ENCODE measurements at regions not wholly inside any gene's neighbourhood (a gene's known extent, or its start where the extent isn't known, plus 50 kb on each side); places are given as distances from the start of the nearest gene placed in this dataset.

DNA sequence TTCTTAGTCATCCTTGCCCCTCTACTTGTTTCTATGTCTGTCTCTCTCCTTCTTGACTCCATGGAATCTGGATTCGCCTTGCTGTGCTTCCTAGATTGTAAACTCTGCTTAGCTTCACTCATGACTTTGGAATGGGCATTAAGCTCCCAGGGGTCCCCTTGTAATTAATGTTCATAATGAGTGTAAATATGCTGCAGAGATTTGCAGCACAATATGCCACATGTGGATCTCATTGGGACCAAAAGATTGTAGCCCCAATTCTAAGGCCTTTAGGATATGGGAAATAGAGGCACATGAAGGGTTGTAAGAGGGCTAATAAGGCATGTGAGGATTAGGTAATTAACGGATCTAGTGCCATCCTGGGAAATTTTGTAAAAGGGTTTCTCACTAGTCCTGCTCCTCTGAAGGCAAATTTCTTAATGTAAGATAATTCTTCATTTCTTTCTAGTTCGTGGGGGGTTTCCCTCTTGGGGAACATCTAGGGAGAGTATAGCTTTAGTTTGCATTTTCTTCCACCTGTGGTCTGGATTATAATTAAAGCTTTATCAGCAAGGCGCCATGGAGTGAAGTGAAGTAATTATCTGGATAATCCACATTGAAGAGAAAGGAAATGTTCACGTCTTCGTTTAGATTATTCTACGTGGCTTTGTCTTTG, 659.2 kb upstream of the PLXNA2 start:
- Histone ChIP-seq H3K79me2 (ENCODE audit: insufficient read depth, low read length) (no peaks in the 10 kb centered on the region), H4K20me1 (ENCODE audit: low read depth, low read length) (no peaks in the 10 kb centered on the region), H3K27me3 (ENCODE audit: low read length) (no peaks in the 10 kb centered on the region), H3K36me3 (ENCODE audit: low read length) (no peaks in the 10 kb centered on the region), H3K9me3 (ENCODE audit: insufficient read depth, low read length) (no peaks in the 10 kb centered on the region), H3K9ac (ENCODE audit: low read length) (no peak overlapping the region), H3F3A (ENCODE audit: insufficient read depth) (no peaks in the 10 kb centered on the region), H3K27ac (ENCODE audit: low read depth, low read length) (no peak overlapping the region), H3K9me2 (replicated peaks; ENCODE audit: insufficient read depth, low read length) (no peaks in the 10 kb centered on the region), H3K4me2 (ENCODE audit: low read depth, low read length, poor library complexity, severe bottlenecking) (no peak overlapping the region), H3K4me3 (ENCODE audit: insufficient read depth, low read length, poor library complexity, severe bottlenecking) (no peak overlapping the region), H2AFZ (ENCODE audit: low read depth, low read length, severe bottlenecking) (no peak overlapping the region)
- TF ChIP-seq, protein P1, sequence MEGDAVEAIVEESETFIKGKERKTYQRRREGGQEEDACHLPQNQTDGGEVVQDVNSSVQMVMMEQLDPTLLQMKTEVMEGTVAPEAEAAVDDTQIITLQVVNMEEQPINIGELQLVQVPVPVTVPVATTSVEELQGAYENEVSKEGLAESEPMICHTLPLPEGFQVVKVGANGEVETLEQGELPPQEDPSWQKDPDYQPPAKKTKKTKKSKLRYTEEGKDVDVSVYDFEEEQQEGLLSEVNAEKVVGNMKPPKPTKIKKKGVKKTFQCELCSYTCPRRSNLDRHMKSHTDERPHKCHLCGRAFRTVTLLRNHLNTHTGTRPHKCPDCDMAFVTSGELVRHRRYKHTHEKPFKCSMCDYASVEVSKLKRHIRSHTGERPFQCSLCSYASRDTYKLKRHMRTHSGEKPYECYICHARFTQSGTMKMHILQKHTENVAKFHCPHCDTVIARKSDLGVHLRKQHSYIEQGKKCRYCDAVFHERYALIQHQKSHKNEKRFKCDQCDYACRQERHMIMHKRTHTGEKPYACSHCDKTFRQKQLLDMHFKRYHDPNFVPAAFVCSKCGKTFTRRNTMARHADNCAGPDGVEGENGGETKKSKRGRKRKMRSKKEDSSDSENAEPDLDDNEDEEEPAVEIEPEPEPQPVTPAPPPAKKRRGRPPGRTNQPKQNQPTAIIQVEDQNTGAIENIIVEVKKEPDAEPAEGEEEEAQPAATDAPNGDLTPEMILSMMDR (IDR thresholded peaks at IDR 0.05; ENCODE audit: insufficient read depth, low read length, poor library complexity, severe bottlenecking) = no peak
- no peak for TF ChIP-seq EZH2phosphoT487 (conservative IDR thresholded peaks at IDR 0.05; ENCODE audit: low read length)

DNA sequence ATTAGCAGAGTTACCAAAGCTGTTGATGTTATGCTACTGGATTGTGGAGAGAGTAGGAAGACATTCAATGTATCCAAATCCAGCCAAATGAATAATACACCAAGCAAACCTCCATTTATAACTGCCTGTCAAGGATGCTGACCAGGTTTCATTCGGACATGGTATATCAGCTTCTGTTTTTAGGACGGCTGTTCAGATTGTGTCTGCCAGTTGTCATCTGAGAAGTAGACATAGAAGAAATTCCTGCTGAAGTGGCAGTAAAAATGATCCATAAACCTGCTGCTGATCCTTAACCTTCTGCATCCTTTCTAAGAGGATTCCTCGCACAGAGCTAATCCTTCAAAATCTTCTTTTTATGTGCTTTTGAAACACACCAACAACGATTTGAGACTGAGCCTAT, 663.6 kb upstream of the PLXNA2 start:
- Histone ChIP-seq H3K27ac (ENCODE audit: low read depth, low read length) (no peak overlapping the region), H3K9me2 (replicated peaks; ENCODE audit: insufficient read depth, low read length) (no peaks in the 10 kb centered on the region), H3K27me3 (ENCODE audit: low read length) (no peaks in the 10 kb centered on the region), H3K4me2 (ENCODE audit: low read depth, low read length, poor library complexity, severe bottlenecking) (no peak overlapping the region), H4K20me1 (ENCODE audit: low read depth, low read length) (no peaks in the 10 kb centered on the region), H3K79me2 (ENCODE audit: insufficient read depth, low read length) (no peaks in the 10 kb centered on the region), H2AFZ (ENCODE audit: low read depth, low read length, severe bottlenecking) (no peak overlapping the region), H3K4me3 (ENCODE audit: insufficient read depth, low read length, poor library complexity, severe bottlenecking) (no peak overlapping the region), H3F3A (ENCODE audit: insufficient read depth) (no peaks in the 10 kb centered on the region), H3K36me3 (ENCODE audit: low read length) (no peaks in the 10 kb centered on the region), H3K9me3 (ENCODE audit: insufficient read depth, low read length) (no peaks in the 10 kb centered on the region), H3K9ac (ENCODE audit: low read length) (no peak overlapping the region)
- TF ChIP-seq EZH2phosphoT487 (conservative IDR thresholded peaks at IDR 0.05; ENCODE audit: low read length) = no peak
- TF ChIP-seq, protein P1 (IDR thresholded peaks at IDR 0.05; ENCODE audit: insufficient read depth, low read length, poor library complexity, severe bottlenecking) = no peak

DNA sequence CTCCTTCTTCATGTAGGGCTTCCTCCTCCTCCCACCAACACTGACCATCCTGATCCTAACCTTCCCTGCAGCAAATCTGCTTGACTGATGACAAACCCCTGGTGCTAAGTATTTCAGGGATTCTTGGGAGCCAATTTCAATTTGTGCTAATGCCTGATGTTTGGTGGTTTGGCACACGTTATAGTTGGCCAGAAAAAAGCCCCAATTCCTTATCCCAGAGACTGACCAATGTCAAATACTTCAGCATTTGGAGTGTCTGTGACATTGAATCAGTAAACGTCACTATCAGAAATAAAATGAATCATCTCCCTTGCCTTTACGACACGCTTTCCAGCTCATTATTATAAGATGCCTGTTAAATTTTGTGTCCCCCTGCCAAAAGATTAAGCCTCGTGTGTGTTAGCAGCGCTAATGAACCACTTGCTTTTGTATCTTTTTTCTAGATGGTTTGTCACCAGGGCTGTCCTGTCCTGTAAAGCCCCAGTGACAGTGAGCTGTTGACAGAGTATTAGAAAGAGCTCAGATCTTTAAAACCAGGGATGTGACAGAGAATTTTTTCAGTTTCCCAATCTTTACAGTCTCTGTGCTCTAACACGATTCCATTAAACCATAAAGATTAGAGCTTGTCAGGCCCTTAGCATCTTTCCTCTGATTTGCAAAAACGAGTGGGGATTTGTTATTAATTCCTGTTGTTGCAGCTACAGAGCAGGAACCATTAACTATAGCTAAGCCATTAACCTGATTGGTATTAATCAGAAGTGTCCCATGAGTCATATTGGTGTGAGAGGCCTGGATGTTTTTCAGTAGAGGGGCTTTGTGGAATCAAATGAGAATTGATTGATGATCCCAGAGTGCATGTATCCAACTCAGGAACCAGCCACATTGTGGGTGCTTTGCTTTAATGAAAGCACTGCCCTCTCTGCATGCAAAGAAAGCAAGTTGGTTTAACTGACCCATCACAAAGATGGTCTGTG, 665.1 kb upstream of the PLXNA2 start:
- H4K20me1 ChIP-seq (ENCODE audit: low read depth, low read length) = no peaks in the 10 kb centered on the region
- no peaks in the 10 kb centered on the region for H3K79me2 ChIP-seq (ENCODE audit: insufficient read depth, low read length)
- no peak overlapping the region for H3K27ac ChIP-seq (ENCODE audit: low read depth, low read length)
- no peak overlapping the region for H3K4me2 ChIP-seq (ENCODE audit: low read depth, low read length, poor library complexity, severe bottlenecking)
- no peaks in the 10 kb centered on the region for H3K36me3 ChIP-seq (ENCODE audit: low read length)
- H3K9me3 ChIP-seq (ENCODE audit: insufficient read depth, low read length) = no peaks in the 10 kb centered on the region
- H3K9me2 ChIP-seq (replicated peaks; ENCODE audit: insufficient read depth, low read length) = no peaks in the 10 kb centered on the region
- TF ChIP-seq, protein P1 (IDR thresholded peaks at IDR 0.05; ENCODE audit: insufficient read depth, low read length, poor library complexity, severe bottlenecking) = no peak
- TF ChIP-seq EZH2phosphoT487 (conservative IDR thresholded peaks at IDR 0.05; ENCODE audit: low read length) = no peak
- no peak overlapping the region for H2AFZ ChIP-seq (ENCODE audit: low read depth, low read length, severe bottlenecking)
- no peak overlapping the region for H3K4me3 ChIP-seq (ENCODE audit: insufficient read depth, low read length, poor library complexity, severe bottlenecking)
- H3K9ac ChIP-seq (ENCODE audit: low read length) = no peak overlapping the region
- H3K27me3 ChIP-seq (ENCODE audit: low read length) = no peaks in the 10 kb centered on the region
- no peaks in the 10 kb centered on the region for H3F3A ChIP-seq (ENCODE audit: insufficient read depth)

Data from SU-DHL-6 (cell line).